Mesenchymal stem cell (in vitro differentiated cells and primary cell): ENCODE measurements at regions not wholly inside any gene's neighbourhood (a gene's known extent, or its start where the extent isn't known, plus 50 kb on each side); places are given as distances from the start of the nearest gene placed in this dataset.

Experiments used
- DNase-seq: peaks from one replicate; pipeline ENCODE4 v3.0.0-alpha.2; 2013
- H2AFZ ChIP-seq: one replicate; pipeline ENCODE4 v1.6.1; 2013; ENCODE audit warnings: low read depth, mild to moderate bottlenecking, control low read depth, inconsistent platforms, low read length, moderate library complexity
- H2AK5ac ChIP-seq: 2 replicates; pipeline ENCODE4 v1.6.1; 2013; ENCODE audit warnings: low read length, moderate library complexity, mild to moderate bottlenecking, inconsistent platforms; ENCODE audit not compliant: severe bottlenecking
- H2BK120ac ChIP-seq: one replicate; pipeline ENCODE4 v1.6.1; 2013; ENCODE audit warnings: low read depth, mild to moderate bottlenecking, inconsistent platforms, low read length, moderate library complexity
- H2BK12ac ChIP-seq, 2 experiments: one replicate each; pipeline ENCODE4 v1.6.1; 2013; ENCODE audit warnings: inconsistent platforms in 2 of 2, low read length in 2 of 2, mild to moderate bottlenecking in 2 of 2, moderate library complexity in 2 of 2, control low read depth in 1 of 2
- H2BK15ac ChIP-seq: one replicate; pipeline ENCODE4 v1.6.1; 2013; ENCODE audit warnings: mild to moderate bottlenecking, low read depth, inconsistent platforms; ENCODE audit not compliant: poor library complexity, severe bottlenecking
- H2BK5ac ChIP-seq: 2 replicates; pipeline ENCODE4 v1.6.1; 2013; ENCODE audit warnings: low read depth, mild to moderate bottlenecking, low read length, control low read depth, inconsistent platforms; ENCODE audit not compliant: poor library complexity, severe bottlenecking
- H3K14ac ChIP-seq, 2 experiments: one replicate each; pipeline ENCODE4 v1.6.1; 2013; ENCODE audit warnings: inconsistent platforms in 2 of 2, low read length in 2 of 2, control low read depth in 1 of 2, mild to moderate bottlenecking in 1 of 2, moderate library complexity in 1 of 2
- H3K18ac ChIP-seq, 2 experiments: one replicate each; pipeline ENCODE4 v1.6.1; 2013; ENCODE audit warnings: inconsistent platforms in 2 of 2, low read length in 2 of 2, control low read depth in 1 of 2, low read depth in 1 of 2, mild to moderate bottlenecking in 1 of 2
- H3K23ac ChIP-seq, 2 experiments: one replicate each; pipeline ENCODE4 v1.6.1; 2013; ENCODE audit warnings: inconsistent platforms in 2 of 2, low read length in 2 of 2, mild to moderate bottlenecking in 2 of 2, moderate library complexity in 2 of 2, control low read depth in 1 of 2
- H3K27ac ChIP-seq: 2 replicates; pipeline ENCODE4 v1.5.1; 2013; ENCODE audit warnings: mild to moderate bottlenecking, moderate library complexity, low read length, control low read depth, inconsistent platforms; ENCODE audit not compliant: poor library complexity, severe bottlenecking
- H3K27me3 ChIP-seq, 2 experiments: 2 replicates each; pipeline versions ENCODE4 v1.6.1 to v1.7.0; 2013; ENCODE audit warnings: low read length in 2 of 2, mild to moderate bottlenecking in 2 of 2, moderate library complexity in 2 of 2, control low read depth in 1 of 2, inconsistent platforms in 1 of 2; ENCODE audit not compliant: control insufficient read depth in 1 of 2, insufficient read depth in 1 of 2
- H3K36me3 ChIP-seq, 2 experiments: 2 replicates each; pipeline versions ENCODE4 v1.6.1 to v1.7.0; 2013; ENCODE audit warnings: low read length in 2 of 2, control low read depth in 1 of 2, inconsistent platforms in 1 of 2, low read depth in 1 of 2, mild to moderate bottlenecking in 1 of 2; ENCODE audit not compliant: insufficient read depth in 2 of 2, control insufficient read depth in 1 of 2
- H3K4ac ChIP-seq, 2 experiments: one replicate each; pipeline ENCODE4 v1.6.1; 2013; ENCODE audit warnings: inconsistent platforms in 2 of 2, low read length in 2 of 2, mild to moderate bottlenecking in 2 of 2, moderate library complexity in 2 of 2, control low read depth in 1 of 2, low read depth in 1 of 2
- H3K4me1 ChIP-seq: 2 replicates; pipeline ENCODE4 v1.6.1; 2013; ENCODE audit warnings: low read depth, low read length, control low read depth; ENCODE audit not compliant: control insufficient read depth, insufficient read depth
- H3K4me2 ChIP-seq: 2 replicates; pipeline ENCODE4 v1.6.1; 2013; ENCODE audit warnings: low read length, mild to moderate bottlenecking, inconsistent platforms; ENCODE audit not compliant: poor library complexity, severe bottlenecking
- H3K4me3 ChIP-seq, 2 experiments: 2 replicates each; pipeline versions ENCODE4 v1.5.1 to v1.7.0; 2013; ENCODE audit warnings: low read length in 2 of 2, mild to moderate bottlenecking in 2 of 2, control low read depth in 1 of 2, low read depth in 1 of 2; ENCODE audit not compliant: insufficient read depth in 1 of 2
- H3K79me1 ChIP-seq: replicated peaks from 2 replicates; pipeline ENCODE4 v1.6.1; 2013; ENCODE audit warnings: mild to moderate bottlenecking, control low read depth, low read length, inconsistent platforms; ENCODE audit not compliant: poor library complexity, severe bottlenecking
- H3K9ac ChIP-seq: 2 replicates; pipeline ENCODE4 v1.7.0; 2013; ENCODE audit warnings: mild to moderate bottlenecking, low read length, moderate library complexity
- H3K9me3 ChIP-seq: 2 replicates; pipeline ENCODE4 v1.7.0; 2013; ENCODE audit warnings: mild to moderate bottlenecking, low read length; ENCODE audit not compliant: control insufficient read depth
- H4K8ac ChIP-seq: one replicate; pipeline ENCODE4 v1.6.1; 2013; ENCODE audit warnings: inconsistent platforms, mild to moderate bottlenecking, low read length, moderate library complexity
- H4K91ac ChIP-seq: one replicate; pipeline ENCODE4 v1.6.1; 2013; ENCODE audit warnings: mild to moderate bottlenecking, low read length, inconsistent platforms
- WGBS: methylation state at CpG from one replicate; pipeline ENCODE4 v1.1.7; 2013; ENCODE audit warnings: mixed read lengths; 5-methylcytosine and 5-hydroxymethylcytosine counted together

DNA sequence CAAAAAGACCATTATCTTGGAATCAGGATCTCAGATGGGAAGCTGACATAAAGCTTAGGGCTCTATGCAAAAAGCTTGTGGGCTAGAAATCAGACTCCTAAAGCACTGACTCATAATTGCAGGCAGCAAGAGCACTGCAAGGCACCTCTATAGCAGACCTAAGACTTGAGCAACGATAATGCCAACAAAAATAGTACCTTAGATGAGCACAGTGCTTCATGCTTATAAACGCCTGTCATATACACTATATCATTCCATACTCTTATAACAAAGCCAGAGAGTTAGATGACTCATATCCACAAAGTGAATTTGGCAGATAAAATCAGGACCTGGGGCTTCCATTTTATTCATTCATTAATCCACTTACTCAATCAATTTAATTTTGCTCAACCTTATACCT, 560.8 kb downstream of the MCTP2 start:
- peak; percentile 38 for DNase-seq
- Histone ChIP-seq H3K18ac (no peak overlapping the region), H2BK5ac (no peak overlapping the region), H2BK15ac (no peak overlapping the region), H3K4me1 (no peaks in the 10 kb centered on the region), H3K9me3 (peaks cover 19% of the 10 kb centered on the region), H4K8ac (no peak overlapping the region), H3K14ac (no peak overlapping the region), H3K9ac (no peak overlapping the region), H2BK120ac (no peak overlapping the region), H3K79me1 (no peaks in the 10 kb centered on the region), H2AFZ (no peak overlapping the region), H3K4me3 (no peak overlapping the region), H3K27me3 (no peaks in the 10 kb centered on the region), H3K4ac (no peak overlapping the region), H3K4me2 (no peak overlapping the region), H3K27ac (no peak overlapping the region), H4K91ac (no peak overlapping the region), H2BK12ac (no peak overlapping the region), H2AK5ac (no peak overlapping the region), H3K23ac (no peak overlapping the region), H3K36me3 (no peaks in the 10 kb centered on the region)
- WGBS = 24% methylated on average over 2 of the region's 2 CpGs

DNA sequence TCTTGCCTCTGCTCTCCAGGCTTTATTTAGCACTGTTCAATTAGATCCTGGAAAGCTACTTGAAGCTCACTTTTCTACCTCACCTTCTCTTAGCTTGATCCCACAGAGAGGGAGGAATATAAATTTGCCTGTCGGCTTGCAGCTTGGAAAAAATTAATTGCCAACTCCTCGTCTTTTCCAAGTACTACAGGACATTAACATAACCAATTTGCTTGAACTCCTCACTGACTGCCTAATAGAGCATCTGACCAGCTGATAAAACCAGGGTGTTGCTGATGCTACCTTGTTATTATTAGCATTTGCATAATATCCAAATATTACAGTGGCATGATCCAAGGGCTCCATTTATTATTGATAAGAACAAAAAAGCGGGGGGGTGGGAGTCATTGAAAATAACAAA, 561.8 kb downstream of the MCTP2 start:
- Histone ChIP-seq H4K91ac (no peak overlapping the region), H2AK5ac (no peak overlapping the region), H3K4me3 (no peak overlapping the region), H3K79me1 (no peaks in the 10 kb centered on the region), H3K4me1 (no peaks in the 10 kb centered on the region), H2AFZ (no peak overlapping the region), H3K18ac (peak overlapping the region in 1 of 2 experiments; percentile 40), H3K27ac (no peak overlapping the region), H3K9me3 (peaks cover 19% of the 10 kb centered on the region), H3K4ac (no peak overlapping the region), H3K4me2 (no peak overlapping the region), H2BK120ac (no peak overlapping the region), H3K23ac (no peak overlapping the region), H2BK5ac (no peak overlapping the region), H2BK15ac (no peak overlapping the region), H3K27me3 (no peaks in the 10 kb centered on the region), H2BK12ac (no peak overlapping the region), H3K9ac (no peak overlapping the region), H3K14ac (no peak overlapping the region), H4K8ac (no peak overlapping the region), H3K36me3 (no peaks in the 10 kb centered on the region)
- 84% methylated on average over 3 of the region's 3 CpGs for WGBS
- no peak for DNase-seq

DNA sequence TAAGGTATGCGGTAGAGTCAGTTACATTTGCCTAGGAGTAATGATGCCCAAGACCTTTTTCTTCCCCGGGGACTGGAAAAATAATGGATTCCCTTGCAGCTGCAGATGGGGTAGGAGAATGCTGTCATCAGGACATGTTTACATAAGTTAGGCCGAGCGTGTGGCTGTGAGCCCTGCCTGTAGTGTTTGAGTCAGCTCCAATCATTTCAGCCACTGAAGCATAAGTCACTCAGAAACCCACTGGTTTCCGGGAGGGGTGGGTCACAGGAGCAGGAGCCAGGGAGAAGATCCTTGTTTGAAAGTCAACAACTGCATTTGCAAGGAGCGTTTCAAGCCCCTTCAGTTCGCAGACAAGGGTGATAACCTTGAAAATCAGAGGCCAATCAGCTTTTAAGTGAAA, 562.3 kb downstream of the MCTP2 start:
- Histone ChIP-seq H4K8ac (no peak overlapping the region), H3K4me1 (no peaks in the 10 kb centered on the region), H2BK5ac (no peak overlapping the region), H2BK12ac (no peak overlapping the region), H3K27ac (no peak overlapping the region), H2BK15ac (no peak overlapping the region), H4K91ac (no peak overlapping the region), H2AFZ (no peak overlapping the region), H3K23ac (no peak overlapping the region), H3K79me1 (no peaks in the 10 kb centered on the region), H3K27me3 (no peaks in the 10 kb centered on the region), H3K9ac (no peak overlapping the region), H2BK120ac (peak overlapping the region; percentile 43), H3K36me3 (no peaks in the 10 kb centered on the region), H3K9me3 (peaks cover 19% of the 10 kb centered on the region), H2AK5ac (no peak overlapping the region), H3K4me3 (no peak overlapping the region), H3K4me2 (no peak overlapping the region), H3K18ac (no peak overlapping the region), H3K4ac (peak overlapping the region in 1 of 2 experiments; percentile 67), H3K14ac (no peak overlapping the region)
- peak; percentile 76 for DNase-seq
- 19% methylated on average over 4 of the region's 7 CpGs for WGBS

DNA sequence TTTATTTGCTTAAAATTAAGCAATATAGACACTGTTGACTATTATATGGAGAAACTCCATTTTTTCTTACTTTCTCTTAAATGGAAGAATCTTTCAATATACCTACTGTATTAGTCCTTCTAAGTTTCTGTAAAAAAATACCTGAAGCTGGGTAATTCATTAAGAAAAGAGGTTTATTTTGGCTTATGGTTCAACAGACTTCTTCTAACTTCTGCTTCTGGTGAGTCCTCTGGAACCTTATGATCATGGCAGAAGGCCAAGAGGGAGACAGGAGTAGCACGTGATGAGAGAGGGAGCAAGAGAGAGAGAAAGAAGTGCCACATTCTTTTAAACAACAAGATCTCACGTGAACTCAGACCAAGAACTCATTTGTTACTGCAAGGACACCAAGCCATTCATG, 573.3 kb downstream of the MCTP2 start:
- no peak overlapping the region for H3K4ac ChIP-seq
- no peaks in the 10 kb centered on the region for H3K79me1 ChIP-seq
- H2BK120ac ChIP-seq = no peak overlapping the region
- 65% methylated on average over 2 of the region's 2 CpGs for WGBS
- DNase-seq = no peak
- no peak overlapping the region for H2BK12ac ChIP-seq
- no peak overlapping the region for H4K8ac ChIP-seq
- no peak overlapping the region for H3K9ac ChIP-seq
- no peak overlapping the region for H2AFZ ChIP-seq
- H3K14ac ChIP-seq = no peak overlapping the region
- H2BK15ac ChIP-seq = no peak overlapping the region
- H3K4me1 ChIP-seq = no peaks in the 10 kb centered on the region
- peaks cover 36% of the 10 kb centered on the region for H3K9me3 ChIP-seq
- no peaks in the 10 kb centered on the region for H3K36me3 ChIP-seq
- H3K27me3 ChIP-seq = no peaks in the 10 kb centered on the region
- no peak overlapping the region for H4K91ac ChIP-seq
- no peak overlapping the region for H3K4me3 ChIP-seq
- H2BK5ac ChIP-seq = no peak overlapping the region
- H3K23ac ChIP-seq = no peak overlapping the region
- no peak overlapping the region for H3K27ac ChIP-seq
- no peak overlapping the region for H3K18ac ChIP-seq
- H3K4me2 ChIP-seq = no peak overlapping the region
- no peak overlapping the region for H2AK5ac ChIP-seq
